GM21786 (cell line): ENCODE measurements at regions not wholly inside any gene's neighbourhood (a gene's known extent, or its start where the extent isn't known, plus 50 kb on each side); places are given as distances from the start of the nearest gene placed in this dataset.
"Not testable (repeated sequence)": the region's sequence is repeated elsewhere in the genome, so short reads cannot be mapped to it uniquely, and the experiment has no call there.

Experiments used
- ATAC-seq: cut with Tn5 transposase; IDR thresholded peaks from one replicate; pipeline ENCODE4 v1.9.1; 2021; ENCODE audit not compliant: unreplicated experiment

DNA sequence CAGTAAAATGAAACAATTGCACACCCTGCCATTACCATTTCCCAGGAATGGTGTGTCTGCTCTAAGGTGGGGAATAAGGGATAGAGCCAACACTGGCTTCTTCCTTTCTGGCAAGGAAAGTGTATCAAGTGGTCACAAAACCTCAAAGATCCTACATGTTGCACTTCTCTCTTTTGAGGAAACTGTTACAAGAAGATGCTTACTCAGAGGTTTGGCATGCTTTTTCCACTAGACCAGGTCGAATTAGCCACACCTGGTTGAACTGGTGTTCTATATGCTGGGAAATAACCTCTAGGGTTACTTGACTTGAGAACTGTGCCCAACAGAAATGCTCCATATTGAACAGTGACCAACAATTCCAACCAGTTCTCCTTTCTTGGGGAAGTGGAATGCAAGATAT lies 102.9 kb downstream of the LRRN1 start:
- ATAC-seq, result no peak

DNA sequence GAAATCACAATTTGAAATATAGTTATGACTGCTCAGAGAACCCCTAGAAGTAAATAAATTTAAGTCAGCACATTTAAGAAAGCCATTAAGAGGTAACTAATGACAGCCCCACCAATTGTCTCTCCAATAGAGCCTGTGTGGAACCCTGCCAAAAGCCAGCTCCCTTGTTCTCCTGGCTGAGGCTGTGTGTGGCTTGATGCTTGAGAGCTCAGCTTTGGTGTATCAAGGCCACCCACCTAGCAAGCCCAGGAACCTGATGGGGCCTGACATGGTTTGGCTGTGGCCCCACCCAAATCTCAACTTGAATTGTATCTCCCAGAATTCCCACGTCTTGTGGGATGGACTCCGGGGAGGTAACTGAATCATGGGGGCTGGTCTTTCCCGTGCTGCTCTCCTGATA lies 106.9 kb downstream of the LRRN1 start:
- no peak for ATAC-seq

GRCh38 chr3:3907023-3907422 lies 107.8 kb downstream of the LRRN1 start:
- no peak for ATAC-seq

DNA sequence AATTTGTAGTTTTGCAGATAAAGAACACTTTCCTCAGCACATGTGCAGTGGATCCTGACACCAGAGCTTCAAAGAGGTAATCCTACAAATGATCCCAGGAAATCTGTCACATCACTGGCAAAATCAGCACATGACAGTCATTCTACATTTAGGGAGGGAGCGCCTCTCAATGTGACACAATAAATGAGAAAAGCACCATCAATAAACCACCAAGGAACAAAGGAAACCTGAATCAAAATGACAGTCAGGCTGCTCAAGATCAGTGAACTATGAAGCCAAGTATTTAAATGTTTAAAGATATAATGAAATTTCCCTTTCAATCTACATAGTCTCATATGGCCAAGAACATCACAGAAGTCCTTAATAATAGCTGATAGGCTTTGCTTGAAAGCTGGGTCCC lies 119.5 kb downstream of the LRRN1 start:
- ATAC-seq, result no peak

- no peak for ATAC-seq
Measured at GRCh38 chr3:3919316-3919715, 120.1 kb downstream of the LRRN1 start.

DNA sequence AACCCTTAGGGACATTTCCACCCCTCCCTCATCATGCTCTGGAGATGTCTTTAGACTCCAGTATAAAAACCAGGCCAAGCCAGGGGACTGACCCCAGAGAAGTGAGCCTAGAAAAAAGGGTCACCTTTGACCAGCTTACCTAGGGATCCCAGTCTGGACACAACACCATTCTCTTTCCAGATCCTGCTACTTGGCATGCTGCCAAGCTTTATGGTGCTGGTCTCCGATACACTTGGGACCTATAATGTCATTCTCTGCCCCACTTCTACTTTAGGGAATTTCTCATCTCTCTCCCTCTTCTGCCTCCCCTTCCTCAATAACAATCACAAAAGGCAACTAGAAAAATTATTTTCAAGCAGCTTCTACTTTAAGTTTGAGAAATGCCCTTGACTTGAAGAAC lies 124.4 kb downstream of the LRRN1 start:
- no peak for ATAC-seq

GRCh38 chr3:3927198-3927597 lies 128.0 kb downstream of the LRRN1 start:
- ATAC-seq, result no peak

- ATAC-seq, result no peak
Measured at GRCh38 chr3:3927965-3928364, 128.7 kb downstream of the LRRN1 start.

DNA sequence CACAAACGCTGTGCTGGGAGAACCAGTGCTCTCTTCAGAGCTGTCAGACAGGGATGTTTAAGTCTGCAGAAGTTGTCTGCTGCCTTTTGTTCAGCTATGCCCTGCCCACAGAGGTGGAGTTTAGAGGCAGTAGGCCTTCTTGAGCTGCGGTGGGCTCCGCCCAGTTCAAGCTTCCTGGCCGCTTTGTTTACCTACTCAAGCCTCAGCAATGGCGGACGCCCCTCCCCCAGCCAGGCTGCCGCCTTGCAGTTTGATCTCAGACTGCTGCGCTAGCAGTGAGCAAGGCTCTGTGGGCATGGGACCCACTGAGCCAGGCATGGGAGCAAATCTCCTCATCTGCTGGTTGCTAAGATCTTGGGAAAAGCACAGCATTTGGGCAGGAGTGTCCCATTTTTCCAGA lies 142.1 kb downstream of the LRRN1 start:
- not testable (repeated sequence) for ATAC-seq

- no peak for ATAC-seq
Measured at GRCh38 chr3:3951071-3951470, 151.8 kb downstream of the LRRN1 start.

- no peak for ATAC-seq
Measured at GRCh38 chr3:3951501-3951900, 152.3 kb downstream of the LRRN1 start.

- ATAC-seq, result not testable (repeated sequence)
Measured at GRCh38 chr3:3962867-3963266, 163.6 kb downstream of the LRRN1 start.

DNA sequence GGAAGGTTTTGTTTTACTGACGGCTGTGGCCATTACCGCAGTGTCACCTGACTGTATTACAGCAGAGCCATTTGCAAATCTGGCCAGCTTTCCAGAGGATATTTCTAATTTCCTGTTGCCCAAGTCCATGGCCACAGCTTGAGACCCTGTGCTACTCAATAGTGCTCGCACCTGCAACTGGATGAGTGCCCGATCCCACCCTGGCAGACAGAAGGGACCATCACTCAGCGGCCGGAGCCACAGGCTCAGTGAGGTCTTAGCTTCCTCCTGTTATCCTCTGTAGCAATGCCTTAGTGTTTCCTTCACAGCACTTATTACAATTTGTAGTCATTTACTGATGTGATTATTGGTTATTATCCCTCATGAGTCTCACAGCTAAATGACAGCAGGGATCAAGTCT lies 184.8 kb downstream of the LRRN1 start:
- no peak for ATAC-seq

DNA sequence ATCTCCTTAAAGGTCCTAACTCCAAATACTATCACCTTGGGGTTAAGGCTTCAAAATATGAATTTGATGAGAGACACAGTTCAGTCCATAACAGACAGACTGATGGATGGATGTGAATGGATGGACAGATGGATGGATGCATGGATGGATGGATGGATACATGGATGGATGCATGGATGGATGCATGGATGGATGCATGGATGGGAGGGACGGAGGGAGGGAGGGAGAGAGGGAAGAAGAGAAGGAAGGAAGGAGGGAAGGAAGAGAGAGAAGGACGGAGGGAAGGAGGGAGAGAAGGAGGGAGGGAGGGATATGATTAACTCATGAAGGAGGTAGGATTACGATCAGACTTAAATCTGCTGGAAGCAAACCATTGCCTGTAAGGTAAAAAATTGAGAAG lies 192.4 kb downstream of the LRRN1 start:
- no peak for ATAC-seq

- ATAC-seq, result no peak
Measured at GRCh38 chr3:3992312-3992874, 193.2 kb downstream of the LRRN1 start.

GRCh38 chr3:3998140-3998922 lies 199.1 kb downstream of the LRRN1 start:
- ATAC-seq, result peak; percentile 89

GRCh38 chr3:3999340-3999739 lies 200.1 kb downstream of the LRRN1 start:
- ATAC-seq, result not testable (repeated sequence)

DNA sequence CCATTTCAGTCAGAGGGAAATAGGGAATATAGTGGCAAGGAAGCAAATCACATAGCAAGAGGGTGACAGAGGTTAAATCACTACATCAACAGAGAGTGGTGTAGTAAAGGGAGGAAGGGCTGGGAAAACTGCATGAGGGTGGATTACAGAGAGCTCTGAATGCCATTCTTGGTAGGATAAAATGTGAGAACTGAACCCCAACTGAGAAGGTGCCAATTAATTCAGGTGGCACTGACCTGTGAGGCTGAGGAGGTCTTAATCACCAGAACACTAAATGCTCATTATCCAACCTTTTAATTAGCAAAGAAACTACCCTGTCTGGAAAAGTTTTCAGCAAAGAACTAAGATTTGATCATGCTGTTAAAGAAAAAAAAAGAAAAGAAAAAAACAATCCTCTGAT lies 202.7 kb downstream of the LRRN1 start:
- no peak for ATAC-seq

DNA sequence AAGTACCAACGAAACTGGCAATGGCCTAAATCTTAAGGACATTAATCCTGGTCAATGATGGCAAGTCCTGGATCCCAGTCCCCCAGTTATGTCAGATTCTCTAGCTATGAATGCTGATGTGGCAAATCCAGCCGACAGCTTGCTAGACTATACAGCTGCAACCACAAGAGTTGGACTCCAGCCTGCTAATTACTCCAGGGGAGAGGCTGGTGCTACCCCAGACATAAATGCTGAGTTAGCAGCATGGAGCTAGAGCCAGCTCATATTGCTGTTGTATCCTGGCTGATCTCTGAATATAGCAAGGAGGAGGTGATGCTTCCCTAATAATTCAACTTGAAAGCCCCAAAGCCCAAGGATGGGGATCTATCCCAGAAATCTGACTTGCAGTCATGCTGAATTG lies 207.1 kb downstream of the LRRN1 start:
- no peak for ATAC-seq

GRCh38 chr3:4008205-4008604 lies 209.0 kb downstream of the LRRN1 start:
- ATAC-seq, result no peak

- no peak for ATAC-seq
Measured at GRCh38 chr3:4011166-4011565, 211.9 kb downstream of the LRRN1 start.

DNA sequence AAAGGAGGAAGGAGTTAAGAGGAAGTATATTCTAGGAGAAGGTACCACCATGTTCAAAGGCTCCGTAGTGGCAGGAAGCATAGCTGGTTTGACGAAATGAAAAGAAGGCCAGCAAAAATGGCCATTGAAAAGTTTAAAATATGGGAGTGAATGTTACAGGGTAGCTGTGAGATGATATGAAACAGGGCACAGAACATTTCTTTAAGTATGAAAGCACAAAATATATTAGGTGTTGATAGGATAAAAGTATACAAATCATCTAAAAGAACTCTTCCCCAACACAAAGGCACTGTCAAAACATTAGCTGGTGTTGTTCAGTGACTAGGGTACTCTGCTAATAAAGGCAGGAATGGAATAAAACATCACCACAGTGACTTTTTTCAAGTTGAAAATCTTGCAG lies 216.2 kb downstream of the LRRN1 start:
- no peak for ATAC-seq

- ATAC-seq, result no peak
Measured at GRCh38 chr3:4019501-4019900, 220.3 kb downstream of the LRRN1 start.
